Caco-2 (cell line): ENCODE measurements at regions not wholly inside any gene's neighbourhood (a gene's known extent, or its start where the extent isn't known, plus 50 kb on each side); places are given as distances from the start of the nearest gene placed in this dataset.

Source experiments
- BruUV-seq: library from RNA; stranded (reverse); fragments of 400-500 nt; replicated peaks from 2 replicates; lab custom pipeline; 2021; lab: Mats Ljungman, UMichigan
- CTCF ChIA-PET: fragments of 300-600 bp; sonication (Branson Sonifier 250); formaldehyde crosslinking; loops from one replicate; lab custom pipeline; 2022; ENCODE audit warnings: antibody characterized with exemption; lab: Charles Lee
- POLR2A ChIA-PET: fragments of 300-600 bp; sonication (Branson Sonifier 250); formaldehyde crosslinking; loops from one replicate; lab custom pipeline; 2022; ENCODE audit warnings: antibody characterized with exemption; lab: Charles Lee
- DNase-seq, 2 experiments: peaks; one replicate each; pipeline versions ENCODE4 v3.0.0 to v3.0.0-alpha.2; 2020 to 2022
- H3K27me3 ChIP-seq: replicated peaks from 2 replicates; pipeline ENCODE4 v1.6.0; 2011; ENCODE audit warnings: low read length; ENCODE audit not compliant: control insufficient read depth, insufficient read depth
- H3K36me3 ChIP-seq: 2 replicates; pipeline ENCODE4 v1.5.1; 2011; ENCODE audit warnings: low read length; ENCODE audit not compliant: control insufficient read depth, insufficient read depth
- H3K4me1 ChIP-seq: fragments of 250-450 bp; sonication (Bioruptor Pico); 2 replicates; pipeline ENCODE4 v1.5.1; 2020; ENCODE audit warnings: mild to moderate bottlenecking
- H3K4me3 ChIP-seq: 2 replicates; pipeline ENCODE4 v1.5.1; 2011; ENCODE audit warnings: low read depth, mild to moderate bottlenecking, control low read depth, low read length
- H3K9me3 ChIP-seq: fragments of 250-450 bp; sonication (Bioruptor Pico); 2 replicates; pipeline ENCODE4 v1.5.1; 2020; ENCODE audit warnings: mild to moderate bottlenecking, moderate library complexity
- H3K27ac Mint-ChIP-seq: one replicate; pipeline ENCODE4 v1.8.0; 2022; ENCODE audit warnings: mixed read lengths; ENCODE audit not compliant: unreplicated experiment
- H3K27me3 Mint-ChIP-seq: one replicate; pipeline ENCODE4 v1.8.0; 2022; ENCODE audit warnings: mixed read lengths; ENCODE audit not compliant: insufficient read depth, unreplicated experiment
- H3K36me3 Mint-ChIP-seq: one replicate; pipeline ENCODE4 v1.8.0; 2022; ENCODE audit warnings: mild to moderate bottlenecking, mixed read lengths; ENCODE audit not compliant: insufficient read depth, unreplicated experiment
- H3K4me1 Mint-ChIP-seq: one replicate; pipeline ENCODE4 v1.8.0; 2022; ENCODE audit warnings: low read depth, mixed read lengths; ENCODE audit not compliant: unreplicated experiment
- H3K4me3 Mint-ChIP-seq: one replicate; pipeline ENCODE4 v1.8.0; 2022; ENCODE audit warnings: mild to moderate bottlenecking, moderate library complexity, mixed read lengths; ENCODE audit not compliant: unreplicated experiment
- H3K9me3 Mint-ChIP-seq: one replicate; pipeline ENCODE4 v1.8.0; 2022; ENCODE audit warnings: mixed read lengths; ENCODE audit not compliant: unreplicated experiment
- CTCF ChIP-seq, 2 experiments: fragments of 200-600 bp in 1 of 2; IDR thresholded peaks; 1 replicate in 1 of 2; 2 replicates in 1 of 2; pipeline versions ENCODE4 v1.5.1 to v1.8.0; 2011 to 2022; ENCODE audit warnings: antibody characterized with exemption in 1 of 2, control low read depth in 1 of 2, inconsistent platforms in 1 of 2, low read depth in 1 of 2, low read length in 1 of 2, mild to moderate bottlenecking in 1 of 2, moderate library complexity in 1 of 2; ENCODE audit not compliant: insufficient read depth in 1 of 2, severe bottlenecking in 1 of 2, unreplicated experiment in 1 of 2
- intact Hi-C: fragments of 100-400 bp; cut with micrococcal nuclease; formaldehyde crosslinking; loops from one replicate; pipeline ENCODE4 v1.10.0; 2022; ENCODE audit not compliant: unreplicated experiment

GRCh38 chr5:1967736-1968135, 85.0 kb upstream of the IRX4 start:
- Histone ChIP-seq H3K9me3 (no peaks in the 10 kb centered on the region), H3K4me1 (no peaks in the 10 kb centered on the region), H3K27me3 (no peaks in the 10 kb centered on the region; the same call in 1 of the 2 replicates), H3K36me3 (no peaks in the 10 kb centered on the region), H3K4me3 (no peak overlapping the region)
- no peak overlapping the region for H3K4me3 Mint-ChIP-seq
- H3K9me3 Mint-ChIP-seq, result no peaks in the 10 kb centered on the region
- peaks cover 12% of the 10 kb centered on the region for H3K27me3 Mint-ChIP-seq
- no peaks in the 10 kb centered on the region for H3K36me3 Mint-ChIP-seq
- intact Hi-C loops, result no loop called here
- TF ChIP-seq CTCF (IDR thresholded peaks at IDR 0.05; ENCODE audit: insufficient read depth in 1 of 2, low read depth in 1 of 2, low read length in 1 of 2, severe bottlenecking in 1 of 2, unreplicated experiment in 1 of 2), result no peak
- no peak for DNase-seq
- ChIA-PET CTCF (no interaction called here), POLR2A (no interaction called here)
- no peak overlapping the region for H3K27ac Mint-ChIP-seq
- BruUV-seq, result no TSS peak
- H3K4me1 Mint-ChIP-seq, result no peaks in the 10 kb centered on the region

- Mint-ChIP-seq H3K27me3 (peaks cover 4% of the 10 kb centered on the region), H3K4me3 (no peak overlapping the region), H3K9me3 (no peaks in the 10 kb centered on the region), H3K27ac (no peak overlapping the region), H3K36me3 (no peaks in the 10 kb centered on the region), H3K4me1 (no peaks in the 10 kb centered on the region)
- intact Hi-C loops, result no loop called here
- no peak for DNase-seq
- Histone ChIP-seq H3K27me3 (no peaks in the 10 kb centered on the region), H3K9me3 (no peaks in the 10 kb centered on the region), H3K4me1 (no peaks in the 10 kb centered on the region), H3K36me3 (no peaks in the 10 kb centered on the region), H3K4me3 (no peak overlapping the region)
- ChIA-PET CTCF (no interaction called here), POLR2A (no interaction called here)
- no peak for TF ChIP-seq CTCF (IDR thresholded peaks at IDR 0.05; ENCODE audit: insufficient read depth in 1 of 2, low read depth in 1 of 2, low read length in 1 of 2, severe bottlenecking in 1 of 2, unreplicated experiment in 1 of 2)
- BruUV-seq, result no TSS peak
Measured at GRCh38 chr5:1966461-1966860, 83.7 kb upstream of the IRX4 start.

GRCh38 chr5:1965925-1966324, 83.2 kb upstream of the IRX4 start:
- no peak overlapping the region for H3K27ac Mint-ChIP-seq
- H3K4me1 Mint-ChIP-seq, result no peaks in the 10 kb centered on the region
- CTCF ChIA-PET, result no interaction called here
- no peak for TF ChIP-seq CTCF (IDR thresholded peaks at IDR 0.05; ENCODE audit: insufficient read depth in 1 of 2, low read depth in 1 of 2, low read length in 1 of 2, severe bottlenecking in 1 of 2, unreplicated experiment in 1 of 2)
- BruUV-seq, result no TSS peak
- no peaks in the 10 kb centered on the region for H3K9me3 Mint-ChIP-seq
- Histone ChIP-seq H3K27me3 (no peaks in the 10 kb centered on the region), H3K4me1 (no peaks in the 10 kb centered on the region), H3K36me3 (no peaks in the 10 kb centered on the region), H3K9me3 (no peaks in the 10 kb centered on the region), H3K4me3 (no peak overlapping the region)
- DNase-seq, result no peak
- POLR2A ChIA-PET, result no interaction called here
- H3K4me3 Mint-ChIP-seq, result no peak overlapping the region
- intact Hi-C loops, result no loop called here
- H3K36me3 Mint-ChIP-seq, result no peaks in the 10 kb centered on the region
- peaks cover 4% of the 10 kb centered on the region for H3K27me3 Mint-ChIP-seq
